Activated naive CD4-positive, alpha-beta T cell treated with anti-CD3 and anti-CD28 coated beads, Interleukin-2, amount 50 U/mL, for 72 hours (primary cell): ENCODE measurements at regions not wholly inside any gene's neighbourhood (a gene's known extent, or its start where the extent isn't known, plus 50 kb on each side); places are given as distances from the start of the nearest gene placed in this dataset.
A peak's percentile ranks its signal among the peaks of the same experiment; 100 is the strongest.
"Not testable (repeated sequence)": the region's sequence is repeated elsewhere in the genome, so short reads cannot be mapped to it uniquely, and the experiment has no call there.

Source experiments
- ATAC-seq, 2 donors: fragments of 150-1000 bp; cut with Tn5 transposase; 2 replicates each; pipeline ENCODE4 v1.10.0; 2021; ENCODE audit warnings: mild to moderate bottlenecking in 2 of 2, moderate library complexity in 2 of 2
- DNase-seq, 2 donors: peaks; one replicate each; pipeline ENCODE4 v3.0.0; 2021 to 2022; ENCODE audit warnings: low spot score in 2 of 2
- H3K27ac Mint-ChIP-seq, 2 donors: one replicate each; pipeline ENCODE4 v1.8.0; 2022; ENCODE audit warnings: mild to moderate bottlenecking in 2 of 2, mixed read lengths in 2 of 2
- H3K36me3 Mint-ChIP-seq, 2 donors: one replicate each; pipeline ENCODE4 v1.8.0; 2022; ENCODE audit warnings: mixed read lengths in 2 of 2
- H3K9me3 Mint-ChIP-seq, 2 donors: one replicate each; pipeline ENCODE4 v1.8.0; 2022; ENCODE audit warnings: mixed read lengths in 2 of 2

DNA sequence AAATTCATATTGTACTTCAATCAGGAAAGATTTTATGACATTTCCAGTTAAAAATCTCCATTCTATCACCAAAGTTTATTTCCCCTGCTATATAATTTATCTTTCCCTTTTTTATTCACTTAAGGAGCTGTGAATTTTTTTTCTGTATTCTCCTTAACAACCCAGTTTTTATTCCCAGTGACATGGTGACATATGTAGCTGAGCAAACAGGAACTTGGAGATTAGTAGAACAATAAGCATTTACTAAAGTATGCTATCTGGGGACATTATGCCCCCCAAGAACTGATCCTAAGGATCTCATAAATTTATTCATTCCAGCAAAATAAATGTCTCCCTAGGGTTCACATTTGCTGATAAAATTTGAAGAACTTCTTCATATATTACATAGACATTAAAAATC lies 1044.0 kb upstream of the CDH6 start:
- Mint-ChIP-seq H3K9me3 (peaks cover 13 to 34% of the 10 kb centered on the region in 2 donors), H3K36me3 (no peaks in the 10 kb centered on the region), H3K27ac (no peak overlapping the region)
- ATAC-seq (no peak), DNase-seq (no peak)

DNA sequence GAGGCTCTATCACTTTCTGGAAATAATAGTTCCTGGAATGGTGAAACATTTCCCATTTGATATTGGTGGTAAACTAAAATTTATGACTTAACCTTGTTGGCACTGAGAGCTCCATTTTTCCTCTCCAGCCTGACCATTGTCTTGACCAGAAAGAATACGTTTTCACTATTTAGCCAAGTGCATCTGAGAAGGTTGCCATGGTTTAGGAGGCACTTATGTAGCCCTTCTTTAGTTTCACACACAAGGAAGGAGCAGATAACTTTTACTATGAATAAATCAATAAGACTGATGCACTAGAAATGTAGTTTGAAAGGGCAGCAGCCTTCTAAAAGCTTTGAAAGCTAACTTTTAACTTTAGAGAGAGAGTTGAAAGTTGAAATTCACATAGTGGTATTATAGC lies 1045.5 kb upstream of the CDH6 start:
- Mint-ChIP-seq H3K36me3 (peaks cover 4 to 9% of the 10 kb centered on the region in 2 donors), H3K27ac (no peak overlapping the region), H3K9me3 (peaks cover 22 to 35% of the 10 kb centered on the region in 2 donors)
- DNase-seq (no peak), ATAC-seq (no peak)

- not testable (repeated sequence) for H3K27ac Mint-ChIP-seq, DNase-seq, ATAC-seq
- Mint-ChIP-seq H3K36me3 (peaks cover 5 to 14% of the 10 kb centered on the region in 2 donors), H3K9me3 (peaks cover 23 to 26% of the 10 kb centered on the region in 2 donors)
Measured at GRCh38 chr5:30144059-30144458, 1049.4 kb upstream of the CDH6 start.

DNA sequence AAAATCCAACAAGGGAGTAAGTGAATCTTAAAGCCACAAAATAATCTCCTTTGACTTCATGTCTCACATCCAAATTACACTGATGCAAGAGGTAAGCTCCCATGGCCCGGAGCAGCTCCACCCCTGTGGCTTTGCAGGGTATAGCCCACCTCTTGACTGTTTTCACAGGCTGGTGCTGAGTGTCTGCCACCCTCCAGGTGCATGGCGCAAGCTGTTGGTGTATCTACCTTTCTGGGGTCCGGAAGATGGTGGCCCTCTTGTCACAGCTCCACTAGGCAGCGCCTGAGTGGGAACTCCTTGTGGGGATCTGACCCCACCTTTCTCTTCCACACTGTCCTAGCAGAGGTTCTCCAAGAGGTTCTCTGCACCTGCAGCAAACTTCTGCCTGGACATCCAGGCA lies 1051.1 kb upstream of the CDH6 start:
- no peak for DNase-seq
- no peak for ATAC-seq
- H3K9me3 Mint-ChIP-seq: peaks cover 23 to 26% of the 10 kb centered on the region in 2 donors
- peaks cover 5 to 14% of the 10 kb centered on the region in 2 donors for H3K36me3 Mint-ChIP-seq
- no peak overlapping the region for H3K27ac Mint-ChIP-seq

- no peak for DNase-seq
- peaks cover 0 to 9% of the 10 kb centered on the region in 2 donors for H3K36me3 Mint-ChIP-seq
- no peak overlapping the region for H3K27ac Mint-ChIP-seq
- peaks cover 15 to 24% of the 10 kb centered on the region in 2 donors for H3K9me3 Mint-ChIP-seq
- ATAC-seq: no peak
Measured at GRCh38 chr5:30121043-30121442, 1072.4 kb upstream of the CDH6 start.

DNA sequence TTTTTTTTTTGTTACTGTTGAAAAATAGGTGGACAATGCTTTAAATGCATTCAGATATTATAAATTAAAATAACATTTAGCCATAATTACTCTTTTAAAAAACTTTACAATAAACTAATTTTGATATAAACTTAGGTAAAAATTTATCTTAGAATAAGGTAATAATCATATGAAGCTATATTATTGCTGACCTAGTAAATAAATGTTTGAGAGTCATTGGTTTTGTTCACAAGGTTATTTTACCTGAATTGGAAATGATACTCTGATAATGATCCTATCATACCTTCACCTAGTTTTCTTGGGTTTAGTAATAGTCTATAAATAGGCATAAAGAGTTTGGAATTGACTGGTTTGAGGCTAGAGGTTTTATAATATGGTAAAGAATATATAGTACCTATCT lies 1076.4 kb upstream of the CDH6 start:
- DNase-seq (no peak), ATAC-seq (no peak)
- Mint-ChIP-seq H3K9me3 (peaks cover 7 to 13% of the 10 kb centered on the region in 2 donors), H3K36me3 (peaks cover 0 to 5% of the 10 kb centered on the region in 2 donors), H3K27ac (no peak overlapping the region)

DNA sequence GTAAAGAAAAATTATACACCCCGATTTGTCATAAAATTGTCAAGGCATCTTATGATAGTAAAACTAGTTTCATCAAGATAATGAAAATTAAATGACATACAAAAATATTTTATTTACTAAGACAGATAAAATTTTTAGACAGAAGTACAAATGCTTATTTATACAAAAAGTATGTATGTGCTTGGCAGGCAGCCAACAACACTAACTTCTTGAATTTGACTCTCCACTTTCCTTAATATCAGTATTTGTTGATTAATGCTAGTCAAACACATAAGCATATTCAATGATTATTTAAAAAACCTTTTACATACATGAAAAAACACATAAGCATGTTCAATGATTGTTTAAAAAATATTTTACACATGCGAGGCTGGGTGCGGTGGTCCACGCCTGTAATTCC lies 1079.9 kb upstream of the CDH6 start:
- DNase-seq (no peak), ATAC-seq (no peak)
- H3K9me3 Mint-ChIP-seq: peaks cover 7 to 15% of the 10 kb centered on the region in 2 donors
- no peak overlapping the region for H3K27ac Mint-ChIP-seq
- H3K36me3 Mint-ChIP-seq: no peaks in the 10 kb centered on the region

- no peak overlapping the region for H3K27ac Mint-ChIP-seq
- DNase-seq (no peak), ATAC-seq (no peak)
- H3K36me3 Mint-ChIP-seq: no peaks in the 10 kb centered on the region
- peaks cover 13 to 18% of the 10 kb centered on the region in 2 donors for H3K9me3 Mint-ChIP-seq
Measured at GRCh38 chr5:30112867-30113266, 1080.6 kb upstream of the CDH6 start.

DNA sequence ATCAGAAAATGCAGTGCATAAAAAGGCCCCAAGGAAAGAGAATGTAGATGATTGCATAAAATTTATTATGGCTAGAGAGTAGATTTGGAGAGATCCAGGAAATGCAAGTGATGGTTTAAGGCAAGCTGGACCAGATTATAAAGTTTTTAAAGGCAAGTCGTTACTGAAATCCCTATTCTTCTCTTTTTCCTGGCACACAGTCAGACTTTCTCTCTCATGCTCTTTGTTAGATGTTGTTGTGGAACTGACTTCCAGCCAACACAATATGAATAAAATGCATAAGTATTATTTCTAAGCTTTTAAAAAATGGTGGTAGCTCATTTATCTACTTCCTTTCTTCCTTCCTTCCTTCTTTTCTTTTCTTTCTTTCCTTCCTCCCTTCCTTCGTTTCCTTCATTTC lies 1085.4 kb upstream of the CDH6 start:
- DNase-seq (no peak), ATAC-seq (no peak)
- H3K36me3 Mint-ChIP-seq: no peaks in the 10 kb centered on the region
- H3K9me3 Mint-ChIP-seq: peaks cover 21 to 26% of the 10 kb centered on the region in 2 donors
- H3K27ac Mint-ChIP-seq: no peak overlapping the region

GRCh38 chr5:30106596-30106995 lies 1086.9 kb upstream of the CDH6 start:
- H3K9me3 Mint-ChIP-seq: peaks cover 14% of the 10 kb centered on the region in 2 donors
- ATAC-seq: no peak
- H3K36me3 Mint-ChIP-seq: no peaks in the 10 kb centered on the region
- no peak overlapping the region for H3K27ac Mint-ChIP-seq
- DNase-seq: no peak

GRCh38 chr5:30104872-30105596 lies 1088.5 kb upstream of the CDH6 start:
- H3K36me3 Mint-ChIP-seq: no peaks in the 10 kb centered on the region
- peaks cover 22 to 25% of the 10 kb centered on the region in 2 donors for H3K9me3 Mint-ChIP-seq
- DNase-seq: no peak
- ATAC-seq: no peak
- no peak overlapping the region for H3K27ac Mint-ChIP-seq

GRCh38 chr5:30103452-30104202 lies 1089.9 kb upstream of the CDH6 start:
- no peak overlapping the region for H3K27ac Mint-ChIP-seq
- DNase-seq: no peak
- ATAC-seq: no peak
- peaks cover 23 to 28% of the 10 kb centered on the region in 2 donors for H3K9me3 Mint-ChIP-seq
- H3K36me3 Mint-ChIP-seq: no peaks in the 10 kb centered on the region

GRCh38 chr5:30103052-30103451 lies 1090.4 kb upstream of the CDH6 start:
- ATAC-seq: no peak
- Mint-ChIP-seq H3K36me3 (no peaks in the 10 kb centered on the region), H3K9me3 (peaks cover 19 to 25% of the 10 kb centered on the region in 2 donors), H3K27ac (no peak overlapping the region)
- DNase-seq: no peak

DNA sequence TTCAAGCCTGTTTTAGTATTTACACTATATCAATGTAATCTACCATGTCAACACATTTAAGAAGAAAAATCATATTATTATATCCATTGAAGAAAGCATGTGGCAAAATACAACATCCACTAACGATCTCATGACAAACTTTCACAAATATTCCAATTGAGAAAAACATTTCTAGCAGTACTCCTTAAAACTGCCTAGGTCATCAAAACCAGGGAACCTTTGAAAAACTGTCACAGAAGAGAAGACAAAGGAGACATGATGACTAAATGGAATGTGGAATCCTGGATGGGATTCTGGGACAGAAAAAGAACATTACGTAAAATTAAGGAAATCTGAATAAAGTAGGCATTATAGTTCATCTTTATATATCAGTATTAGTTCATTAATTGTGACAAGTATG lies 1091.3 kb upstream of the CDH6 start:
- ATAC-seq (no peak), DNase-seq (no peak)
- Mint-ChIP-seq H3K36me3 (no peaks in the 10 kb centered on the region), H3K27ac (no peak overlapping the region), H3K9me3 (peaks cover 20 to 22% of the 10 kb centered on the region in 2 donors)

DNA sequence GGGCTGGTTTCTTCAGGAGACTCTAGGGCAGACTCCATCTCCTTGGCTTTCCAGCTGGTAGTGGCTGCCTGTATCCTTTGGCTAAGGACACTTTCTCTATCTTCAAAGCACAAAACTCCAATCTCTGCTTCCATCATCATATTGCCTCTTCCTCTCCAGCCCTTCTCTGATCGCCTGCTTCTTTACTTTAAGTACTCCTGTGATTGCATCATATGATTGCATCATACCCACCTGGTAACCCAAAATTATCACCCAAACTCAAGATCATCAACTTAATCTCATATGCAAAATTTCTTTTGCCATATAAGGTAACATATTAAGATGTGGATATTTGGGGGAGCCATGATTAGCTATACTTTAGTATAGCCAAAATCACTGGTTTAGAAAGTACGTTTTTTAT lies 1092.6 kb upstream of the CDH6 start:
- Mint-ChIP-seq H3K36me3 (no peaks in the 10 kb centered on the region), H3K27ac (peak overlapping the region in 1 of 2 donors; percentile 58)
- DNase-seq: no peak

DNA sequence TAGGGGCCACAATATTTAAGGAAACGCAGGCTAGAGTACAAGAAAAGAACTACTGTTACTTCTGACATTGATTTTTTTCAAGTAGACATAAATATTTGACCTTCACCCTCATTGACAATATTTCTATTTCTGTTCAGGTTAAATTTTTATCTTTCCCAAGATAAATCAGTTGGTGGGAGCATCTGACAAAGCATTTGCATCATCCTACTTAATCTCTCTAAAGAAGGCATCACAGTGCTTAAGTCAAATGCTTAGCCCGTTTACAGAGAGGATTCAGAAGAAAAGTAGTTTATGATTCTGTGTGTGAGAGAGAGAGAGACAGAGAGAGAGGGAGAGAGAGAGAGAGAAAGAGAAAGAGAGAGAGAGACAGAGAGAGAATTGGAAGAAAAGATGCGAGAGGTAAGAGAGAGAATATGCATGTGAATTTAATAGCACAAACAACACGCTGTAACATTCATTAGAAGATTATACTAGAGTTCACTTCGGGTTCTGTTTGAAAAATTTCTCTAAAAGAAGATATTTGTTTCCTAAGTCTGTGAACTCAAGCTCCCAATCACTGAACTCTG lies 1093.3 kb upstream of the CDH6 start:
- no peaks in the 10 kb centered on the region for H3K36me3 Mint-ChIP-seq
- no peak overlapping the region for H3K27ac Mint-ChIP-seq
- DNase-seq (no peak), ATAC-seq (no peak)
- H3K9me3 Mint-ChIP-seq: peaks cover 21% of the 10 kb centered on the region in 2 donors

More for the DNA sequence above, 1092.6 kb upstream of the CDH6 start:
- peaks cover 16 to 20% of the 10 kb centered on the region in 2 donors for H3K9me3 Mint-ChIP-seq
- ATAC-seq: no peak

DNA sequence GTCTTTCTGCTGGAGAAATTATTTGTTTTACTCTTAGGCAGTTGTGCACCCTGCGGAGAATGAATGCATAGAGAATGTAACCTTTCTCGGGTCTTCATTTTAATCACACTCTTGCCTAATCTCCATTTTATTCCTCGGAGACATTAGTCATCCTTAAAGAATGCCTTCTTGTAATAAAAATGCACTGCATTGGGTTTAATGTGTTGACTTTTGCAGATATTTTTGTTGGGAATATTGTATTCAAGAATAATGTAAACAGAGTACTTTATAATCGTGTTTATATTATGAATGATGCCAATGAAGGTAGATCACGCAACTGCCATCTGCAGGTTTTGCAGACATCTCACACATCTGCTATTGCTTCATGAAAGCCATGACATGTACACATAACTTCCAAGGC lies 1093.9 kb upstream of the CDH6 start:
- H3K36me3 Mint-ChIP-seq: no peaks in the 10 kb centered on the region
- H3K27ac Mint-ChIP-seq: no peak overlapping the region
- no peak for ATAC-seq
- peaks cover 21% of the 10 kb centered on the region in 2 donors for H3K9me3 Mint-ChIP-seq
- DNase-seq: no peak
